ENCODE measurements at regions not wholly inside any gene's neighbourhood (a gene's known extent, or its start where the extent isn't known, plus 50 kb on each side); places are given as distances from the start of the nearest gene placed in this dataset.
"Not testable (repeated sequence)": the region's sequence is repeated elsewhere in the genome, so short reads cannot be mapped to it uniquely, and the experiment has no call there.

GRCh38 chr13:59318320-59318930 lies 845.3 kb downstream of the DIAPH3 start:
- Histone ChIP-seq H3K27ac (no peak overlapping the region), H3K4me3 (no peak overlapping the region)
- TF ChIP-seq CTCF (IDR thresholded peaks at IDR 0.05), result peak; percentile 15
- no peak for DNase-seq (ENCODE audit: low spot score)

- Histone ChIP-seq H3K27ac (no peak overlapping the region), H3K4me3 (no peak overlapping the region)
- no peak for DNase-seq (ENCODE audit: low spot score)
- no peak for TF ChIP-seq CTCF (IDR thresholded peaks at IDR 0.05)
Measured at GRCh38 chr13:59319276-59319675, 844.5 kb downstream of the DIAPH3 start.

- no peak for TF ChIP-seq CTCF (IDR thresholded peaks at IDR 0.05)
- Histone ChIP-seq H3K4me3 (no peak overlapping the region), H3K27ac (no peak overlapping the region)
- no peak for DNase-seq (ENCODE audit: low spot score)
Measured at GRCh38 chr13:59320021-59320420, 843.7 kb downstream of the DIAPH3 start.

- not testable (repeated sequence) for H3K4me3 ChIP-seq; H3K27ac ChIP-seq; DNase-seq (ENCODE audit: low spot score)
Measured at GRCh38 chr13:59324401-59324800, 839.3 kb downstream of the DIAPH3 start.

GRCh38 chr13:59326717-59327116 lies 837.0 kb downstream of the DIAPH3 start:
- no peak overlapping the region for H3K27ac ChIP-seq
- no peak overlapping the region for H3K4me3 ChIP-seq
- DNase-seq (ENCODE audit: low spot score), result no peak
- TF ChIP-seq CTCF (IDR thresholded peaks at IDR 0.05), result no peak

GRCh38 chr13:59330764-59331163 lies 833.0 kb downstream of the DIAPH3 start:
- TF ChIP-seq CTCF (IDR thresholded peaks at IDR 0.05), result no peak
- Histone ChIP-seq H3K4me3 (no peak overlapping the region), H3K27ac (no peak overlapping the region)
- no peak for DNase-seq (ENCODE audit: low spot score)

- H3K27ac ChIP-seq, result no peak overlapping the region
- H3K4me3 ChIP-seq, result no peak overlapping the region
- no peak for DNase-seq (ENCODE audit: low spot score)
- no peak for TF ChIP-seq CTCF (IDR thresholded peaks at IDR 0.05)
Measured at GRCh38 chr13:59332966-59333365, 830.8 kb downstream of the DIAPH3 start.

- TF ChIP-seq CTCF (IDR thresholded peaks at IDR 0.05), result no peak
- H3K27ac ChIP-seq, result no peak overlapping the region
- no peak overlapping the region for H3K4me3 ChIP-seq
- DNase-seq (ENCODE audit: low spot score), result no peak
Measured at GRCh38 chr13:59337070-59337469, 826.7 kb downstream of the DIAPH3 start.
